Chondrocyte (in vitro differentiated cells): ENCODE measurements at regions not wholly inside any gene's neighbourhood (a gene's known extent, or its start where the extent isn't known, plus 50 kb on each side); places are given as distances from the start of the nearest gene placed in this dataset.
"Not testable (repeated sequence)": the region's sequence is repeated elsewhere in the genome, so short reads cannot be mapped to it uniquely, and the experiment has no call there.

Source experiments
- DNase-seq: peaks from one replicate; pipeline ENCODE4 v3.0.0; 2021; ENCODE audit warnings: mixed read lengths, low spot score
- H3K27ac Mint-ChIP-seq: one replicate; pipeline ENCODE4 v1.8.0; 2021; ENCODE audit warnings: mild to moderate bottlenecking, moderate library complexity, mixed read lengths; ENCODE audit not compliant: unreplicated experiment
- H3K27me3 Mint-ChIP-seq: 2 replicates; pipeline ENCODE4 v1.8.0; 2021; ENCODE audit warnings: low read depth, mixed read lengths
- H3K36me3 Mint-ChIP-seq: 2 replicates; pipeline ENCODE4 v1.8.0; 2021; ENCODE audit warnings: low read depth, mixed read lengths
- H3K4me1 Mint-ChIP-seq: 2 replicates; pipeline ENCODE4 v1.8.0; 2021; ENCODE audit warnings: low read depth, mild to moderate bottlenecking, mixed read lengths
- H3K4me3 Mint-ChIP-seq: one replicate; pipeline ENCODE4 v1.8.0; 2021; ENCODE audit warnings: mild to moderate bottlenecking, moderate library complexity, mixed read lengths; ENCODE audit not compliant: unreplicated experiment
- H3K9me3 Mint-ChIP-seq: 2 replicates; pipeline ENCODE4 v1.8.0; 2021; ENCODE audit warnings: low read depth, mixed read lengths
- TF ChIP-seq, protein P1 (sequence below): fragments of 200-600 bp; sonication (generic); IDR thresholded peaks from 2 replicates; pipeline ENCODE4 v1.5.0; 2021; ENCODE audit warnings: antibody characterized with exemption, mild to moderate bottlenecking, moderate library complexity

DNA sequence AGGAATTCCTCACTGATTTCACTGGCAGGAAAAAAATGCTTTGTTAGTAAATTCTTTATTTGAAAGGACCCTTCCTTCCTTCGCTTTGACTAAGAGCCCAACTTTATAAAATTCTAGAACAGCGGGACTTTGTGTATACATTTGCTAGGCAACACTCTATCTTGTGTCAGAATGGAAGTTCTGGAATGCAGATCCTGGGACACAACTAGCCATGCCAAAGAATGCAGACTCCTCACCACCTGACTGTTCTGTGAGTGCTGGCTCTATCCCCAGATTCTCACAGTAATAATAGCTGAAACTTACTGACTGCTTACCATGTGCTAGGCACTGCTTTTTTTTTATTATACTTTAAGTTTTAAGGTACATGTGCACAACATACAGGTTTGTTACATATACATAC lies 73.3 kb upstream of the ZDHHC15 start:
- TF ChIP-seq, protein P1, sequence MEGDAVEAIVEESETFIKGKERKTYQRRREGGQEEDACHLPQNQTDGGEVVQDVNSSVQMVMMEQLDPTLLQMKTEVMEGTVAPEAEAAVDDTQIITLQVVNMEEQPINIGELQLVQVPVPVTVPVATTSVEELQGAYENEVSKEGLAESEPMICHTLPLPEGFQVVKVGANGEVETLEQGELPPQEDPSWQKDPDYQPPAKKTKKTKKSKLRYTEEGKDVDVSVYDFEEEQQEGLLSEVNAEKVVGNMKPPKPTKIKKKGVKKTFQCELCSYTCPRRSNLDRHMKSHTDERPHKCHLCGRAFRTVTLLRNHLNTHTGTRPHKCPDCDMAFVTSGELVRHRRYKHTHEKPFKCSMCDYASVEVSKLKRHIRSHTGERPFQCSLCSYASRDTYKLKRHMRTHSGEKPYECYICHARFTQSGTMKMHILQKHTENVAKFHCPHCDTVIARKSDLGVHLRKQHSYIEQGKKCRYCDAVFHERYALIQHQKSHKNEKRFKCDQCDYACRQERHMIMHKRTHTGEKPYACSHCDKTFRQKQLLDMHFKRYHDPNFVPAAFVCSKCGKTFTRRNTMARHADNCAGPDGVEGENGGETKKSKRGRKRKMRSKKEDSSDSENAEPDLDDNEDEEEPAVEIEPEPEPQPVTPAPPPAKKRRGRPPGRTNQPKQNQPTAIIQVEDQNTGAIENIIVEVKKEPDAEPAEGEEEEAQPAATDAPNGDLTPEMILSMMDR: no peak
- no peaks in the 10 kb centered on the region for H3K36me3 Mint-ChIP-seq

DNA sequence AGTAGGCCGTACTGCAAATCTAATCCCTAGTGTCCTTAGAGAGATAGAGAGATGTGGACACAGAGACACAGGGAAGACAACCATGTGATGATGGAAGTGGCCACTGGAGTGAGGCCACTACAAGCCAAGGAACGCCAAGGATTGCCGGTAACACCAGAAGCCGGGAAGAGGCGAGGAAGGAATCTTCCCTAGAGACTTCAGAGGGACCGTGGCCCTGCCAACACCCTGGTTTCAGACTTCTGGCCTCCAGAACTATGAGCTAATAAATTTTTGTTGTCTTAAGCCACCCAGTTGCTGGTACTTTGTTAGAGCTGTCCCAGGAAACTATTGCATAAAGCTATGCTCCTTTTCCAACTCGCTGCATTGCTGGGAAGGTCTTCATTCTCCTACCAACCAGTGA lies 70.3 kb upstream of the ZDHHC15 start:
- H3K27ac Mint-ChIP-seq, DNase-seq, H3K4me3 Mint-ChIP-seq, H3K27me3 Mint-ChIP-seq, H3K36me3 Mint-ChIP-seq, H3K4me1 Mint-ChIP-seq: not testable (repeated sequence)
- H3K9me3 Mint-ChIP-seq: peaks cover 30% of the 10 kb centered on the region

More for the DNA sequence above, 73.3 kb upstream of the ZDHHC15 start:
- no peak overlapping the region for H3K4me3 Mint-ChIP-seq
- H3K27me3 Mint-ChIP-seq: no peaks in the 10 kb centered on the region
- DNase-seq: no peak
- H3K27ac Mint-ChIP-seq: no peak overlapping the region
- no peaks in the 10 kb centered on the region for H3K4me1 Mint-ChIP-seq
- H3K9me3 Mint-ChIP-seq: peaks cover 23% of the 10 kb centered on the region

GRCh38 chrX:75582511-75582910 lies 59.7 kb upstream of the ZDHHC15 start:
- no peaks in the 10 kb centered on the region for H3K27me3 Mint-ChIP-seq
- no peaks in the 10 kb centered on the region for H3K36me3 Mint-ChIP-seq
- H3K27ac Mint-ChIP-seq: no peak overlapping the region
- H3K4me3 Mint-ChIP-seq: no peak overlapping the region
- TF ChIP-seq, protein P1: no peak
- H3K4me1 Mint-ChIP-seq: no peaks in the 10 kb centered on the region
- H3K9me3 Mint-ChIP-seq: peaks cover 39% of the 10 kb centered on the region
- no peak for DNase-seq
